ENCODE measurements at regions not wholly inside any gene's neighbourhood (a gene's known extent, or its start where the extent isn't known, plus 50 kb on each side); places are given as distances from the start of the nearest gene placed in this dataset.

DNA sequence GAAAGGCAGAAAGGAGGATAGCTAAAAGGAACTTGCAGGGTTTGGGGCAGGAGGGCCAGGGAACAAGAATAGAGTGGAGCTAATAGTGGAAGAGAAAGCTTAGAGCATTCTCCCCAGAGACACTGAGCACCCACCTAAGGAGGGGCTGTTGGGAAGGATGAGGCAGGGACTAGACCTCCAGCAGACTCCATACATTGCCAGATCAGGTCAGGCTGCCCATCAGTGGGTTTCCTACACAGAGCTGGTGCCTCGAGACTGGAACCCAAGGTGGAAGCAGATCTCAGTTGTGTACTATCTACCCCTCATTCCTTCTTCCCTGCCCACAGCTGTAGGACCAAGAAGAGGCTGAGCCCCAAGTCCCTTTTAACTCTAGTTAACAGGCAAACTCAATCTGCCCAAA is 148.5 kb downstream of the ZFP36L2 start:
- TF ChIP-seq EZH2 (IDR thresholded peaks at IDR 0.05), result no peak
- no peak for TF ChIP-seq FOXP2 (optimal IDR thresholded peaks at IDR 0.05; ENCODE audit: control extremely low read depth, extremely low read length, insufficient read depth)
- TF ChIP-seq POLR2AphosphoS5 (IDR thresholded peaks at IDR 0.05; ENCODE audit: borderline replicate concordance, low read depth, low read length), result no peak

Data from SK-N-MC (cell line).